Activated naive CD4-positive, alpha-beta T cell treated with anti-CD3 and anti-CD28 coated beads for 36 hours (primary cell): ENCODE measurements at regions not wholly inside any gene's neighbourhood (a gene's known extent, or its start where the extent isn't known, plus 50 kb on each side); places are given as distances from the start of the nearest gene placed in this dataset.
"Not testable (repeated sequence)": the region's sequence is repeated elsewhere in the genome, so short reads cannot be mapped to it uniquely, and the experiment has no call there.

ENCODE experiments used
- CTCF ChIA-PET: fragments of 350-600 bp; sonication (Branson Sonifier 250); formaldehyde crosslinking; loops from one replicate; lab custom pipeline; 2021; ENCODE audit warnings: antibody characterized with exemption; lab: Charles Lee
- DNase-seq: peaks from one replicate; pipeline ENCODE4 v3.0.0-alpha.2; 2020
- H3K27ac Mint-ChIP-seq: one replicate; pipeline ENCODE4 v1.8.0; 2021; ENCODE audit warnings: mild to moderate bottlenecking, mixed read lengths
- H3K27me3 Mint-ChIP-seq: one replicate; pipeline ENCODE4 v1.8.0; 2021; ENCODE audit warnings: low read depth, mixed read lengths
- H3K36me3 Mint-ChIP-seq: one replicate; pipeline ENCODE4 v1.8.0; 2021; ENCODE audit warnings: low read depth, mixed read lengths
- H3K4me1 Mint-ChIP-seq: one replicate; pipeline ENCODE4 v1.8.0; 2021; ENCODE audit warnings: low read depth, mixed read lengths
- H3K4me3 Mint-ChIP-seq: one replicate; pipeline ENCODE4 v1.8.0; 2021; ENCODE audit warnings: mild to moderate bottlenecking, moderate library complexity, mixed read lengths
- H3K9me3 Mint-ChIP-seq: one replicate; pipeline ENCODE4 v1.8.0; 2021; ENCODE audit warnings: mixed read lengths
- intact Hi-C: fragments of 100-400 bp; cut with micrococcal nuclease; formaldehyde crosslinking; loops from one replicate; pipeline ENCODE4 v1.15.1; 2023

GRCh38 chr16:26491101-26491670 is 575.5 kb upstream of the C16orf82 start:
- no peaks in the 10 kb centered on the region for H3K36me3 Mint-ChIP-seq
- H3K4me1 Mint-ChIP-seq: no peaks in the 10 kb centered on the region
- H3K4me3 Mint-ChIP-seq: no peak overlapping the region
- no peak for DNase-seq
- H3K9me3 Mint-ChIP-seq: no peaks in the 10 kb centered on the region
- peaks cover 14% of the 10 kb centered on the region for H3K27me3 Mint-ChIP-seq
- CTCF ChIA-PET: no interaction called here
- no peak overlapping the region for H3K27ac Mint-ChIP-seq
- intact Hi-C loops: no loop called here

GRCh38 chr16:26491962-26492361 is 574.8 kb upstream of the C16orf82 start:
- Mint-ChIP-seq H3K4me3 (no peak overlapping the region), H3K27ac (no peak overlapping the region), H3K9me3 (no peaks in the 10 kb centered on the region), H3K27me3 (peaks cover 14% of the 10 kb centered on the region), H3K36me3 (no peaks in the 10 kb centered on the region), H3K4me1 (no peaks in the 10 kb centered on the region)
- CTCF ChIA-PET: no interaction called here
- DNase-seq: no peak
- intact Hi-C loops: no loop called here

GRCh38 chr16:26493751-26494150 is 573.0 kb upstream of the C16orf82 start:
- intact Hi-C loops: no loop called here
- Mint-ChIP-seq H3K36me3 (no peaks in the 10 kb centered on the region), H3K9me3 (no peaks in the 10 kb centered on the region), H3K27me3 (peaks cover 14% of the 10 kb centered on the region), H3K4me3 (no peak overlapping the region), H3K27ac (no peak overlapping the region), H3K4me1 (no peaks in the 10 kb centered on the region)
- CTCF ChIA-PET: no interaction called here
- DNase-seq: no peak

- Mint-ChIP-seq H3K27ac (no peak overlapping the region), H3K36me3 (no peaks in the 10 kb centered on the region), H3K4me1 (peaks cover 8% of the 10 kb centered on the region), H3K27me3 (peaks cover 14% of the 10 kb centered on the region), H3K4me3 (no peak overlapping the region), H3K9me3 (no peaks in the 10 kb centered on the region)
- no peak for DNase-seq
- CTCF ChIA-PET: no interaction called here
- intact Hi-C loops: no loop called here
Measured at GRCh38 chr16:26497896-26498295, 568.8 kb upstream of the C16orf82 start.

GRCh38 chr16:26500326-26500725 is 566.4 kb upstream of the C16orf82 start:
- peaks cover 8% of the 10 kb centered on the region for H3K4me1 Mint-ChIP-seq
- no peaks in the 10 kb centered on the region for H3K9me3 Mint-ChIP-seq
- no peaks in the 10 kb centered on the region for H3K36me3 Mint-ChIP-seq
- DNase-seq: no peak
- peaks cover 7% of the 10 kb centered on the region for H3K27me3 Mint-ChIP-seq
- CTCF ChIA-PET: no interaction called here
- H3K27ac Mint-ChIP-seq: no peak overlapping the region
- intact Hi-C loops: no loop called here
- H3K4me3 Mint-ChIP-seq: no peak overlapping the region

GRCh38 chr16:26505496-26505895 is 561.2 kb upstream of the C16orf82 start:
- no peak overlapping the region for H3K4me3 Mint-ChIP-seq
- intact Hi-C loops: no loop called here
- DNase-seq: no peak
- H3K4me1 Mint-ChIP-seq: no peaks in the 10 kb centered on the region
- peaks cover 8% of the 10 kb centered on the region for H3K27me3 Mint-ChIP-seq
- H3K9me3 Mint-ChIP-seq: no peaks in the 10 kb centered on the region
- CTCF ChIA-PET: interaction anchor here (0.7 kb wide), 2 partner anchors 16 to 23 kb away, joined by 3 read pairs; no protein-coding TSS in a partner anchor
- no peak overlapping the region for H3K27ac Mint-ChIP-seq
- no peaks in the 10 kb centered on the region for H3K36me3 Mint-ChIP-seq

GRCh38 chr16:26508946-26509345 is 557.8 kb upstream of the C16orf82 start:
- H3K27me3 Mint-ChIP-seq, H3K4me1 Mint-ChIP-seq, DNase-seq, H3K27ac Mint-ChIP-seq, H3K9me3 Mint-ChIP-seq, CTCF ChIA-PET, H3K36me3 Mint-ChIP-seq, H3K4me3 Mint-ChIP-seq, intact Hi-C loops: not testable (repeated sequence)

- H3K4me1 Mint-ChIP-seq: no peaks in the 10 kb centered on the region
- no peaks in the 10 kb centered on the region for H3K36me3 Mint-ChIP-seq
- no peak for DNase-seq
- H3K27me3 Mint-ChIP-seq: peaks cover 6% of the 10 kb centered on the region
- CTCF ChIA-PET: no interaction called here
- H3K4me3 Mint-ChIP-seq: no peak overlapping the region
- no peaks in the 10 kb centered on the region for H3K9me3 Mint-ChIP-seq
- H3K27ac Mint-ChIP-seq: no peak overlapping the region
- intact Hi-C loops: no loop called here
Measured at GRCh38 chr16:26510924-26511323, 555.8 kb upstream of the C16orf82 start.

- no peaks in the 10 kb centered on the region for H3K9me3 Mint-ChIP-seq
- intact Hi-C loops: no loop called here
- H3K27ac Mint-ChIP-seq: no peak overlapping the region
- no peaks in the 10 kb centered on the region for H3K4me1 Mint-ChIP-seq
- H3K4me3 Mint-ChIP-seq: no peak overlapping the region
- CTCF ChIA-PET: no interaction called here
- DNase-seq: no peak
- no peaks in the 10 kb centered on the region for H3K36me3 Mint-ChIP-seq
- H3K27me3 Mint-ChIP-seq: peaks cover 10% of the 10 kb centered on the region
Measured at GRCh38 chr16:26511463-26511862, 555.3 kb upstream of the C16orf82 start.

GRCh38 chr16:26521626-26522025 is 545.1 kb upstream of the C16orf82 start:
- CTCF ChIA-PET: interaction anchor here (1.1 kb wide), 1 partner anchor 16 kb away, joined by 3 read pairs; no protein-coding TSS in a partner anchor
- Mint-ChIP-seq H3K9me3 (no peaks in the 10 kb centered on the region), H3K36me3 (no peaks in the 10 kb centered on the region), H3K27ac (no peak overlapping the region), H3K27me3 (peaks cover 5% of the 10 kb centered on the region), H3K4me3 (no peak overlapping the region), H3K4me1 (no peaks in the 10 kb centered on the region)
- intact Hi-C loops: no loop called here
- DNase-seq: no peak

- intact Hi-C loops: no loop called here
- H3K27me3 Mint-ChIP-seq: peaks cover 4% of the 10 kb centered on the region
- H3K36me3 Mint-ChIP-seq: no peaks in the 10 kb centered on the region
- no peak overlapping the region for H3K4me3 Mint-ChIP-seq
- no peaks in the 10 kb centered on the region for H3K9me3 Mint-ChIP-seq
- CTCF ChIA-PET: interaction anchor here (0.7 kb wide), 1 partner anchor 33 kb away, joined by 3 read pairs; no protein-coding TSS in a partner anchor
- no peak overlapping the region for H3K27ac Mint-ChIP-seq
- no peak for DNase-seq
- H3K4me1 Mint-ChIP-seq: no peaks in the 10 kb centered on the region
Measured at GRCh38 chr16:26524281-26524680, 542.4 kb upstream of the C16orf82 start.

GRCh38 chr16:26524846-26525245 is 541.9 kb upstream of the C16orf82 start:
- no peak for DNase-seq
- Mint-ChIP-seq H3K9me3 (no peaks in the 10 kb centered on the region), H3K4me1 (no peaks in the 10 kb centered on the region), H3K27me3 (peaks cover 4% of the 10 kb centered on the region), H3K4me3 (no peak overlapping the region), H3K27ac (no peak overlapping the region), H3K36me3 (no peaks in the 10 kb centered on the region)
- CTCF ChIA-PET: no interaction called here
- intact Hi-C loops: no loop called here

GRCh38 chr16:26525856-26526255 is 540.9 kb upstream of the C16orf82 start:
- CTCF ChIA-PET: no interaction called here
- no peaks in the 10 kb centered on the region for H3K36me3 Mint-ChIP-seq
- H3K27me3 Mint-ChIP-seq: peaks cover 2% of the 10 kb centered on the region
- no peak overlapping the region for H3K27ac Mint-ChIP-seq
- no peaks in the 10 kb centered on the region for H3K9me3 Mint-ChIP-seq
- DNase-seq: no peak
- H3K4me3 Mint-ChIP-seq: no peak overlapping the region
- intact Hi-C loops: no loop called here
- H3K4me1 Mint-ChIP-seq: no peaks in the 10 kb centered on the region
